ENCODE measurements at regions not wholly inside any gene's neighbourhood (a gene's known extent, or its start where the extent isn't known, plus 50 kb on each side); places are given as distances from the start of the nearest gene placed in this dataset.

DNA sequence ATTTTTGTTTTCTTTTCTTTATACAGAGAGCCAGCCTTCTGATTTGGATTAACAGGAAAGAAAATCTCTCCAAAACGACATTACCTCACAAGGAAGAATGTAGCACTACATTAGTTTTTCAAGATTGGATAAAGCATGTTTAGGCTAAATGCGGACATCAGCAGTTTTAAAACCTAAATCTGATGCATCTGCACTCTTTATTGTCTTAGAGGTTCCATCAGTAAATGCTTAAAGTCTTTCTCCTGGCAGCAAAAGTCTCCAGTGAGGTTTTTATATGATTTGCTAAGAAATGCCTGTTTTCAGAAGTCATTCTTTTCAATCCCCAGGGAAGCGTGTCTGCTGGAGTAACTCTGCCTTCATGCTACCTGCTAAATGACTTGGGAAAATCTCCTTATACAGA is 912.9 kb upstream of the INTU start:
- FAIRE-seq (no peak), DNase-seq (no peak)
- Histone ChIP-seq H3K4me1 (ENCODE audit: control insufficient read depth in 2 of 3, insufficient read depth in 2 of 3, low read depth in 1 of 3, low read length in 3 of 3) (no peaks in the 10 kb centered on the region), H3K9me3 (ENCODE audit: control insufficient read depth in 2 of 3, insufficient read depth in 1 of 3, low read length in 3 of 3) (no peaks in the 10 kb centered on the region), H3K27ac (ENCODE audit: low read depth in 2 of 2, low read length in 2 of 2) (no peak overlapping the region), H3K27me3 (ENCODE audit: control insufficient read depth, insufficient read depth, low read length) (no peaks in the 10 kb centered on the region), H3K4me3 (ENCODE audit: low read length in 3 of 3) (no peak overlapping the region), H3K36me3 (ENCODE audit: control insufficient read depth in 2 of 3, insufficient read depth in 3 of 3, low read length in 3 of 3) (no peaks in the 10 kb centered on the region), H3K9ac (ENCODE audit: low read length in 3 of 3) (no peak overlapping the region)
- TF ChIP-seq, protein P1, sequence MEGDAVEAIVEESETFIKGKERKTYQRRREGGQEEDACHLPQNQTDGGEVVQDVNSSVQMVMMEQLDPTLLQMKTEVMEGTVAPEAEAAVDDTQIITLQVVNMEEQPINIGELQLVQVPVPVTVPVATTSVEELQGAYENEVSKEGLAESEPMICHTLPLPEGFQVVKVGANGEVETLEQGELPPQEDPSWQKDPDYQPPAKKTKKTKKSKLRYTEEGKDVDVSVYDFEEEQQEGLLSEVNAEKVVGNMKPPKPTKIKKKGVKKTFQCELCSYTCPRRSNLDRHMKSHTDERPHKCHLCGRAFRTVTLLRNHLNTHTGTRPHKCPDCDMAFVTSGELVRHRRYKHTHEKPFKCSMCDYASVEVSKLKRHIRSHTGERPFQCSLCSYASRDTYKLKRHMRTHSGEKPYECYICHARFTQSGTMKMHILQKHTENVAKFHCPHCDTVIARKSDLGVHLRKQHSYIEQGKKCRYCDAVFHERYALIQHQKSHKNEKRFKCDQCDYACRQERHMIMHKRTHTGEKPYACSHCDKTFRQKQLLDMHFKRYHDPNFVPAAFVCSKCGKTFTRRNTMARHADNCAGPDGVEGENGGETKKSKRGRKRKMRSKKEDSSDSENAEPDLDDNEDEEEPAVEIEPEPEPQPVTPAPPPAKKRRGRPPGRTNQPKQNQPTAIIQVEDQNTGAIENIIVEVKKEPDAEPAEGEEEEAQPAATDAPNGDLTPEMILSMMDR (IDR thresholded peaks at IDR 0.05; ENCODE audit: borderline replicate concordance, extremely low read depth, insufficient read depth) = no peak
- intact Hi-C loops (cut with DNase I) = no loop called here

DNA sequence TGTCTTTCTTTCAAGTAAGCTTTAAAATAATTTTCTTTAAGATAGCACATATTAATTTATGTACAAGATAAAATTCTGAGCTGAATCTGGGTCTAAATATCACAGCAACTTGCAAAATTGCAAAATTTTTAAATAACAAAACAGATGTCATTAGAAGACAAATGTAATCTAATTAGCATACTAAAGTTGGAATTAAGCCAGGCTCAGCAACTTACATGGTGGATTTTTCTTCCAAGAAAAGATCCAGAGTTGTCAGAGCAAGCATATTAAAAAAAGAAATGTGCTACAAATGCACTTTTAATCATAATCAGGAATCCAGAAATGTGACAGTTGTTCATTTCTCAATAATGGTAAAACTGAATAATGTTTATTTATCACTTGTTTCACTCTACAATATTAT is 906.9 kb upstream of the INTU start:
- no peak for FAIRE-seq

DNA sequence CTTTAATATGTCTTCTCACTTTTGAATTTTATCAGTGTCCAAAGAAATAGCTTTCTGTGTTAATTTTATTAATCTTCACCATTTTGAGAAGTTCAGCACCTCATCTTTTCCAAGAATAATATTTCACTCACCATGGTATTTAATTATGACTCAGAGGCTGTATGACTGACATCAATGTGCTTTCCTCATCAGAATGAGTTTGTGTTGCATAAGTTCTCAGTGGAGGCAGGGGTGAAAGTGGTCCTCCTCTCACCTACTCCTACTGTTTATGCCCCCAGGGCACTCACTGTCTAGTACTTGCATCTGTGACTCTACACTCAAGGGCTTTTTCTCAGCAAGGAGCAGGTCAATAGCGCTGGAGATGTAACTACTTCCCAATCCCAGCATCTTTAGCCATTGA is 905.3 kb upstream of the INTU start:
- DNase-seq (no peak), FAIRE-seq (no peak)
- intact Hi-C loops (cut with DNase I) = no loop called here

More for the DNA sequence above, 906.9 kb upstream of the INTU start:
- H3K4me3 ChIP-seq (ENCODE audit: low read length in 3 of 3) = no peak overlapping the region
- no peaks in the 10 kb centered on the region for H3K36me3 ChIP-seq (ENCODE audit: control insufficient read depth in 2 of 3, insufficient read depth in 3 of 3, low read length in 3 of 3)
- no peak overlapping the region for H3K9ac ChIP-seq (ENCODE audit: low read length in 3 of 3)
- no peaks in the 10 kb centered on the region for H3K4me1 ChIP-seq (ENCODE audit: control insufficient read depth in 2 of 3, insufficient read depth in 2 of 3, low read depth in 1 of 3, low read length in 3 of 3)
- no peaks in the 10 kb centered on the region for H3K27me3 ChIP-seq (ENCODE audit: control insufficient read depth, insufficient read depth, low read length)
- intact Hi-C loops (cut with DNase I) = no loop called here
- no peak for DNase-seq
- H3K9me3 ChIP-seq (ENCODE audit: control insufficient read depth in 2 of 3, insufficient read depth in 1 of 3, low read length in 3 of 3) = no peaks in the 10 kb centered on the region
- TF ChIP-seq, protein P1 (IDR thresholded peaks at IDR 0.05; ENCODE audit: borderline replicate concordance, extremely low read depth, insufficient read depth) = no peak
- no peak overlapping the region for H3K27ac ChIP-seq (ENCODE audit: low read depth in 2 of 2, low read length in 2 of 2)

DNA sequence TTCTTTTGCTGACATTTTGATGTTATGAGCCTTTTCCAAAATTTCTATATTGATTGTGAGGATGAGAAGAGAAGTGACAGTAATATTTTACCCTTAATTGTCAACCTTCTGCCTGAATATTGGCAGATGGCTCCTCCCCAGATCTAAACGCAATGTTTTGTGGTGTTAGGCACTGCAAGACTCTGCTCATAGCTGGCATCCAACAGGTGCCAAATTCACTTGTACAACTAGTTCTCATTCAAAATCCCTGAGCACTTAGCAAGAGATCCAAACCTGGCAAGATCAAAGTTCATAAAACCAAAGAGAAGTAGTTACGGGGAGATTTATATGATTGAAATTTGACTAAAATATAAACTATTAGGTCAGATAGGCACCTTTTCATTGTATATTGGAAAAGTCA is 901.7 kb upstream of the INTU start:
- H3K27me3 ChIP-seq (ENCODE audit: control insufficient read depth, insufficient read depth, low read length) = no peaks in the 10 kb centered on the region
- no peak for FAIRE-seq
- H3K9ac ChIP-seq (ENCODE audit: low read length in 3 of 3) = no peak overlapping the region
- no peak overlapping the region for H3K27ac ChIP-seq (ENCODE audit: low read depth in 2 of 2, low read length in 2 of 2)
- TF ChIP-seq, protein P1 (IDR thresholded peaks at IDR 0.05; ENCODE audit: borderline replicate concordance, extremely low read depth, insufficient read depth) = no peak
- no peaks in the 10 kb centered on the region for H3K36me3 ChIP-seq (ENCODE audit: control insufficient read depth in 2 of 3, insufficient read depth in 3 of 3, low read length in 3 of 3)
- DNase-seq = no peak
- no peaks in the 10 kb centered on the region for H3K4me1 ChIP-seq (ENCODE audit: control insufficient read depth in 2 of 3, insufficient read depth in 2 of 3, low read depth in 1 of 3, low read length in 3 of 3)
- intact Hi-C loops (cut with DNase I) = no loop called here
- H3K4me3 ChIP-seq (ENCODE audit: low read length in 3 of 3) = no peak overlapping the region
- H3K9me3 ChIP-seq (ENCODE audit: control insufficient read depth in 2 of 3, insufficient read depth in 1 of 3, low read length in 3 of 3) = no peaks in the 10 kb centered on the region

More for the DNA sequence above, 905.3 kb upstream of the INTU start:
- no peak overlapping the region for H3K27ac ChIP-seq (ENCODE audit: low read depth in 2 of 2, low read length in 2 of 2)
- no peak overlapping the region for H3K4me3 ChIP-seq (ENCODE audit: low read length in 3 of 3)
- H3K4me1 ChIP-seq (ENCODE audit: control insufficient read depth in 2 of 3, insufficient read depth in 2 of 3, low read depth in 1 of 3, low read length in 3 of 3) = no peaks in the 10 kb centered on the region
- no peaks in the 10 kb centered on the region for H3K36me3 ChIP-seq (ENCODE audit: control insufficient read depth in 2 of 3, insufficient read depth in 3 of 3, low read length in 3 of 3)
- H3K27me3 ChIP-seq (ENCODE audit: control insufficient read depth, insufficient read depth, low read length) = no peaks in the 10 kb centered on the region
- no peak overlapping the region for H3K9ac ChIP-seq (ENCODE audit: low read length in 3 of 3)
- no peaks in the 10 kb centered on the region for H3K9me3 ChIP-seq (ENCODE audit: control insufficient read depth in 2 of 3, insufficient read depth in 1 of 3, low read length in 3 of 3)
- TF ChIP-seq, protein P1 (IDR thresholded peaks at IDR 0.05; ENCODE audit: borderline replicate concordance, extremely low read depth, insufficient read depth) = no peak

Data from kidney (tissue), 13 donors.